ENCODE measurements at regions not wholly inside any gene's neighbourhood (a gene's known extent, or its start where the extent isn't known, plus 50 kb on each side); places are given as distances from the start of the nearest gene placed in this dataset.

- Histone ChIP-seq H3K9me3 (no peaks in the 10 kb centered on the region), H3K27me3 (no peaks in the 10 kb centered on the region), H3K27ac (no peak overlapping the region), H3K4me1 (no peaks in the 10 kb centered on the region), H3K36me3 (no peaks in the 10 kb centered on the region), H3K4me3 (no peak overlapping the region)
- no peak for ATAC-seq
- TF ChIP-seq, protein P1, sequence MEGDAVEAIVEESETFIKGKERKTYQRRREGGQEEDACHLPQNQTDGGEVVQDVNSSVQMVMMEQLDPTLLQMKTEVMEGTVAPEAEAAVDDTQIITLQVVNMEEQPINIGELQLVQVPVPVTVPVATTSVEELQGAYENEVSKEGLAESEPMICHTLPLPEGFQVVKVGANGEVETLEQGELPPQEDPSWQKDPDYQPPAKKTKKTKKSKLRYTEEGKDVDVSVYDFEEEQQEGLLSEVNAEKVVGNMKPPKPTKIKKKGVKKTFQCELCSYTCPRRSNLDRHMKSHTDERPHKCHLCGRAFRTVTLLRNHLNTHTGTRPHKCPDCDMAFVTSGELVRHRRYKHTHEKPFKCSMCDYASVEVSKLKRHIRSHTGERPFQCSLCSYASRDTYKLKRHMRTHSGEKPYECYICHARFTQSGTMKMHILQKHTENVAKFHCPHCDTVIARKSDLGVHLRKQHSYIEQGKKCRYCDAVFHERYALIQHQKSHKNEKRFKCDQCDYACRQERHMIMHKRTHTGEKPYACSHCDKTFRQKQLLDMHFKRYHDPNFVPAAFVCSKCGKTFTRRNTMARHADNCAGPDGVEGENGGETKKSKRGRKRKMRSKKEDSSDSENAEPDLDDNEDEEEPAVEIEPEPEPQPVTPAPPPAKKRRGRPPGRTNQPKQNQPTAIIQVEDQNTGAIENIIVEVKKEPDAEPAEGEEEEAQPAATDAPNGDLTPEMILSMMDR (IDR thresholded peaks at IDR 0.05): no peak
- intact Hi-C loops (cut with DNase I): no loop called here
- DNase-seq: no peak
These were observed 304.4 kb downstream of the PCDH17 start for GRCh38 chr13:57935965-57936364.

- H3K9me3 ChIP-seq: no peaks in the 10 kb centered on the region
- intact Hi-C loops (cut with DNase I): no loop called here
- no peaks in the 10 kb centered on the region for H3K36me3 ChIP-seq
- no peaks in the 10 kb centered on the region for H3K4me1 ChIP-seq
- no peak overlapping the region for H3K27ac ChIP-seq
- H3K4me3 ChIP-seq: no peak overlapping the region
- TF ChIP-seq, protein P1 (IDR thresholded peaks at IDR 0.05): no peak
- ATAC-seq: no peak
- no peaks in the 10 kb centered on the region for H3K27me3 ChIP-seq
- no peak for DNase-seq
These were observed 314.8 kb downstream of the PCDH17 start for GRCh38 chr13:57946361-57946760.

GRCh38 chr13:57948884-57949283 is 317.3 kb downstream of the PCDH17 start:
- Histone ChIP-seq H3K36me3 (no peaks in the 10 kb centered on the region), H3K4me1 (no peaks in the 10 kb centered on the region), H3K4me3 (no peak overlapping the region), H3K27ac (no peak overlapping the region), H3K9me3 (no peaks in the 10 kb centered on the region), H3K27me3 (no peaks in the 10 kb centered on the region)
- ATAC-seq (no peak), DNase-seq (no peak)
- TF ChIP-seq, protein P1 (IDR thresholded peaks at IDR 0.05): no peak
- intact Hi-C loops (cut with DNase I): no loop called here

DNA sequence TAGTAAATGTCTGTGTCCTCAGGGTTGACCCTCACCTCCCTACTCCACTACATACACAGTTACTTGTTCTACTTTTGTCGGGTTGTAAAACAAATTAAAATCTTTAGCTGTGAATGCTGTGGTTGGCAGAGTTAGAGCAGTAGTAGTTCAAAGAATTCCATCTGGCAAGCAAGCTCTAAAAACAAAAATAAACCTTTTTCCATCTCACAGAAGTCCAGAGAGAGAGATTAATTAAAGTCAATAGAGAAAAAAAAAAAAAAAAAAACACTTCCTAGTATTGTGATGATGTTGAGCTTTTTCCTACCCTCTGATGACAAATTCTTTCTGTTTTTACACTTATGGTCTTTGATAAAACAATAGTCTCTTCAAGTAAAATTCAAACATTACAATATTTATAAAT is 338.4 kb downstream of the PCDH17 start:
- no peaks in the 10 kb centered on the region for H3K27me3 ChIP-seq
- no peaks in the 10 kb centered on the region for H3K9me3 ChIP-seq
- no peaks in the 10 kb centered on the region for H3K4me1 ChIP-seq
- intact Hi-C loops (cut with DNase I): no loop called here
- H3K27ac ChIP-seq: no peak overlapping the region
- H3K4me3 ChIP-seq: no peak overlapping the region
- no peaks in the 10 kb centered on the region for H3K36me3 ChIP-seq
- TF ChIP-seq, protein P1 (IDR thresholded peaks at IDR 0.05): no peak
- DNase-seq (no peak), ATAC-seq (no peak)

DNA sequence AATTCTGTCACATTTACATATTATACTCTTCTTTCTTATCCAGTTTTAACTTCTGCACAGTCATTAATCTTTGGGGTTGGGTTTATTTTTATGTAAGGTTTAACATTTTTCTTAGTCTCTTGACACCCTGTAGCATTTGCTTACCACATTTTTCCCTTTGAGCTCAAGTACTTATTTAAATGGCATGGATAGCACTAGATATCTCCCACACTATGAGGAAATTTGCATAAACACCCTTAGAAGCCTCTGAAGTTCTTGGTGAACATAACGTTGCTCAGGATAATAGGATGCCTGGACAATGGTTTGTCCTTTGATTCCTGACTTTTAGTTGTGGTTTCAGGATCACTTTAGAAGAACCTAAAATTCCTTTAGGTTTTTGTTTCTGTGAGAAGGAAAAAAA is 338.9 kb downstream of the PCDH17 start:
- no peak overlapping the region for H3K27ac ChIP-seq
- H3K4me3 ChIP-seq: no peak overlapping the region
- intact Hi-C loops (cut with DNase I): no loop called here
- TF ChIP-seq, protein P1 (IDR thresholded peaks at IDR 0.05): no peak
- H3K27me3 ChIP-seq: no peaks in the 10 kb centered on the region
- no peaks in the 10 kb centered on the region for H3K9me3 ChIP-seq
- ATAC-seq: no peak
- no peaks in the 10 kb centered on the region for H3K4me1 ChIP-seq
- no peaks in the 10 kb centered on the region for H3K36me3 ChIP-seq
- DNase-seq: no peak

- Histone ChIP-seq H3K36me3 (no peaks in the 10 kb centered on the region), H3K9me3 (no peaks in the 10 kb centered on the region), H3K27ac (no peak overlapping the region), H3K27me3 (no peaks in the 10 kb centered on the region), H3K4me1 (no peaks in the 10 kb centered on the region), H3K4me3 (no peak overlapping the region)
- ATAC-seq (no peak), DNase-seq (no peak)
- intact Hi-C loops (cut with DNase I): no loop called here
- TF ChIP-seq, protein P1 (IDR thresholded peaks at IDR 0.05): no peak
These were observed 351.2 kb downstream of the PCDH17 start for GRCh38 chr13:57982782-57983181.

All from upper lobe of right lung (tissue), 1 donor.